ENCODE measurements at regions not wholly inside any gene's neighbourhood (a gene's known extent, or its start where the extent isn't known, plus 50 kb on each side); places are given as distances from the start of the nearest gene placed in this dataset.

GRCh38 chr15:98324341-98324970 is 323.9 kb upstream of the IGF1R start:
- H3K9me3 ChIP-seq, result no peaks in the 10 kb centered on the region
- DNase-seq, result no peak
- no peak for TF ChIP-seq CTCF (IDR thresholded peaks at IDR 0.05)
- no peaks in the 10 kb centered on the region for H3K4me1 ChIP-seq (ENCODE audit: low read depth)
- H3K4me3 ChIP-seq, result no peak overlapping the region
- intact Hi-C loops (cut with DNase I, micrococcal nuclease), result no loop called here
- no peak for ATAC-seq
- no peaks in the 10 kb centered on the region for H3K36me3 ChIP-seq (ENCODE audit: low read depth)

GRCh38 chr15:98326804-98327203 is 321.5 kb upstream of the IGF1R start:
- Histone ChIP-seq H3K9me3 (no peaks in the 10 kb centered on the region), H3K4me1 (ENCODE audit: low read depth) (no peaks in the 10 kb centered on the region), H3K4me3 (no peak overlapping the region), H3K36me3 (ENCODE audit: low read depth) (no peaks in the 10 kb centered on the region)
- ATAC-seq (no peak), DNase-seq (no peak)
- intact Hi-C loops (cut with DNase I, micrococcal nuclease), result no loop called here
- no peak for TF ChIP-seq CTCF (IDR thresholded peaks at IDR 0.05)

- intact Hi-C loops (cut with DNase I, micrococcal nuclease), result no loop called here
- ATAC-seq, result no peak
- TF ChIP-seq CTCF (IDR thresholded peaks at IDR 0.05), result no peak
Measured at GRCh38 chr15:98330258-98330657, 318.1 kb upstream of the IGF1R start.

GRCh38 chr15:98330692-98331435 is 317.5 kb upstream of the IGF1R start:
- DNase-seq (no peak), ATAC-seq (no peak)
- Histone ChIP-seq H3K9me3 (no peaks in the 10 kb centered on the region), H3K4me1 (ENCODE audit: low read depth) (no peaks in the 10 kb centered on the region), H3K4me3 (no peak overlapping the region), H3K36me3 (ENCODE audit: low read depth) (no peaks in the 10 kb centered on the region)
- intact Hi-C loops (cut with DNase I, micrococcal nuclease), result no loop called here
- no peak for TF ChIP-seq CTCF (IDR thresholded peaks at IDR 0.05)

More at GRCh38 chr15:98330258-98330657, 318.1 kb upstream of the IGF1R start:
- Histone ChIP-seq H3K36me3 (ENCODE audit: low read depth) (no peaks in the 10 kb centered on the region), H3K4me3 (no peak overlapping the region), H3K9me3 (no peaks in the 10 kb centered on the region), H3K4me1 (ENCODE audit: low read depth) (no peaks in the 10 kb centered on the region)
- DNase-seq, result no peak

- intact Hi-C loops (cut with DNase I, micrococcal nuclease), result no loop called here
- ATAC-seq, result no peak
- Histone ChIP-seq H3K36me3 (ENCODE audit: low read depth) (no peaks in the 10 kb centered on the region), H3K4me1 (ENCODE audit: low read depth) (no peaks in the 10 kb centered on the region), H3K4me3 (no peak overlapping the region), H3K9me3 (no peaks in the 10 kb centered on the region)
- TF ChIP-seq CTCF (IDR thresholded peaks at IDR 0.05), result no peak
- no peak for DNase-seq
Measured at GRCh38 chr15:98331676-98332075, 316.7 kb upstream of the IGF1R start.
